KMS-11 (cell line): ENCODE measurements at regions not wholly inside any gene's neighbourhood (a gene's known extent, or its start where the extent isn't known, plus 50 kb on each side); places are given as distances from the start of the nearest gene placed in this dataset.
A peak's percentile ranks its signal among the peaks of the same experiment; 100 is the strongest.

Experiments used
- H2AFZ ChIP-seq: fragments of 200-600 bp; sonication (generic); 2 replicates; pipeline ENCODE4 v1.6.1; 2016; ENCODE audit warnings: antibody characterized with exemption, mixed run types, low read depth
- H3K27ac ChIP-seq: fragments of 200-600 bp; sonication (generic); 2 replicates; pipeline ENCODE4 v1.6.1; 2016; ENCODE audit warnings: mild to moderate bottlenecking, mixed run types
- H3K27me3 ChIP-seq: fragments of 200-600 bp; sonication (generic); 2 replicates; pipeline ENCODE4 v1.6.1; 2017; ENCODE audit warnings: mild to moderate bottlenecking, low read depth, mixed run types, moderate library complexity; ENCODE audit not compliant: insufficient read depth
- H3K36me3 ChIP-seq: fragments of 200-600 bp; sonication (generic); 2 replicates; pipeline ENCODE4 v1.6.1; 2017; ENCODE audit warnings: mild to moderate bottlenecking, mixed run types; ENCODE audit not compliant: insufficient read depth
- H3K4me1 ChIP-seq: fragments of 200-600 bp; sonication (generic); 2 replicates; pipeline ENCODE4 v1.6.1; 2016; ENCODE audit warnings: mild to moderate bottlenecking, low read depth, mixed run types; ENCODE audit not compliant: poor library complexity, severe bottlenecking
- H3K4me2 ChIP-seq: fragments of 200-600 bp; sonication (generic); 2 replicates; pipeline ENCODE4 v1.7.0; 2016; ENCODE audit warnings: mild to moderate bottlenecking, mixed run types
- H3K4me3 ChIP-seq: fragments of 200-600 bp; sonication (generic); IDR thresholded peaks from 2 replicates; pipeline ENCODE4 v1.6.1; 2017; ENCODE audit warnings: low read depth, low read length, mixed read lengths; ENCODE audit not compliant: insufficient read depth
- H3K79me2 ChIP-seq: fragments of 200-600 bp; sonication (generic); 2 replicates; pipeline ENCODE4 v1.6.1; 2016; ENCODE audit warnings: low read depth, mixed run types; ENCODE audit not compliant: insufficient read depth
- H3K9ac ChIP-seq: fragments of 200-600 bp; sonication (generic); 2 replicates; pipeline ENCODE4 v1.6.1; 2016; ENCODE audit warnings: mild to moderate bottlenecking, mixed run types
- H4K20me1 ChIP-seq: fragments of 200-600 bp; sonication (generic); 2 replicates; pipeline ENCODE4 v1.6.1; 2016; ENCODE audit warnings: mild to moderate bottlenecking, mixed run types; ENCODE audit not compliant: insufficient read depth
- CTCF ChIP-seq: fragments of 200-600 bp; sonication (generic); conservative IDR thresholded peaks from 2 replicates; pipeline ENCODE4 v1.6.1; 2017; ENCODE audit warnings: low read depth, mild to moderate bottlenecking, antibody characterized with exemption, low read length, moderate library complexity, mixed read lengths

DNA sequence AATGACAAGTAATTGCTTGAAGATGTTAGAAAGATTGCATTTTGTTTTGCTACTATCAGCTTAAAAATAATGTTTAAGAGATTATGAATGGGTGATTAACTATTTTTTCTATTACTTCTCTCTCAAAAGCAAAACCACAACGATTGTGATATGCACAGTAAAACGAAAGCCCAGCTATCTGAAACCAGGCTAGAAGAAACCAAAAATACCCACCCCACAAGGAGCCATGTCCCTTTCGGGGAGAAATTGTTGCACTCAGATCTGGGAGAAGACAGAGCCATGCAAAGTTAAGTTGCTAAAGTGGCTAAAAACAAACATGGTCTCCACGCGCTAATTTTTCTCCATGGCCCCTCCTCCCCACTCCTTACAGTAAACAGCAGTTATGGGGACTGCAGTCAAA lies 173.6 kb downstream of the RPS24 start:
- H3K27ac ChIP-seq = peak overlapping the region; percentile 40; the same call in 1 of the 2 replicates
- no peak overlapping the region for H3K4me3 ChIP-seq
- peaks cover 16% of the 10 kb centered on the region for H3K4me1 ChIP-seq
- peak overlapping the region; percentile 13; the same call in 1 of the 2 replicates for H3K9ac ChIP-seq
- no peaks in the 10 kb centered on the region for H3K79me2 ChIP-seq
- H3K4me2 ChIP-seq = peak overlapping the region; percentile 81
- no peaks in the 10 kb centered on the region for H4K20me1 ChIP-seq
- H3K36me3 ChIP-seq = no peaks in the 10 kb centered on the region
- H3K27me3 ChIP-seq = no peaks in the 10 kb centered on the region
- H2AFZ ChIP-seq = peak overlapping the region; percentile 67; the same call in 1 of the 2 replicates
- TF ChIP-seq CTCF = no peak

DNA sequence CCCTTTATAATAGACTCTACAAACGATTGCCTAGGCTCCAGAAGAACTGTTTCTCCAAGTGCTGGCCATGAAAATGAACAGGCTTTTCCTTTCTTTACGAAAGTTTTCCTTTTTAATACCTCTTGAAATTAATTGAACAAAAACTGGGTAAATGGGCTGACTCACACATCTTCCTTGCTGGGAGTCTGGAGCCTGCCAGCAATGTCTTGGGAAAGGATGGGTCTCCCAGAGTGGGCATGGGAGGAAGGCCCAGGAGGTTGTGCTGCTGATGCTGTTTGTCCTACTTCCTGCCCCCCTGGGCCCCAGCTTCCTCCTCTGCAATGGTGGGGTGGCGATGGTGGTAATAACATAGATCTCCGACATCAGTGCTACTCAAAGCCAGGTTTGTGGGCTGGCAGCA lies 174.1 kb downstream of the RPS24 start:
- Histone ChIP-seq H3K4me1 (peaks cover 16% of the 10 kb centered on the region), H3K9ac (0 out of 2 replicates have a peak overlapping the region, but pooled peaks have one; percentile 13), H3K79me2 (no peaks in the 10 kb centered on the region), H4K20me1 (no peaks in the 10 kb centered on the region), H3K4me2 (peak overlapping the region; percentile 81), H2AFZ (peak overlapping the region; percentile 67; the same call in 1 of the 2 replicates), H3K27ac (peak overlapping the region; percentile 40; the same call in 1 of the 2 replicates), H3K27me3 (no peaks in the 10 kb centered on the region), H3K4me3 (no peak overlapping the region), H3K36me3 (no peaks in the 10 kb centered on the region)
- no peak for TF ChIP-seq CTCF

- TF ChIP-seq CTCF = no peak
- H3K4me3 ChIP-seq = no peak overlapping the region
- H4K20me1 ChIP-seq = no peaks in the 10 kb centered on the region
- no peaks in the 10 kb centered on the region for H3K27me3 ChIP-seq
- H3K4me2 ChIP-seq = no peak overlapping the region
- H3K9ac ChIP-seq = no peak overlapping the region
- peaks cover 16% of the 10 kb centered on the region for H3K4me1 ChIP-seq
- H2AFZ ChIP-seq = no peak overlapping the region
- no peak overlapping the region for H3K27ac ChIP-seq
- H3K36me3 ChIP-seq = no peaks in the 10 kb centered on the region
- H3K79me2 ChIP-seq = no peaks in the 10 kb centered on the region
Measured at GRCh38 chr10:78209970-78210369, 176.3 kb downstream of the RPS24 start.

DNA sequence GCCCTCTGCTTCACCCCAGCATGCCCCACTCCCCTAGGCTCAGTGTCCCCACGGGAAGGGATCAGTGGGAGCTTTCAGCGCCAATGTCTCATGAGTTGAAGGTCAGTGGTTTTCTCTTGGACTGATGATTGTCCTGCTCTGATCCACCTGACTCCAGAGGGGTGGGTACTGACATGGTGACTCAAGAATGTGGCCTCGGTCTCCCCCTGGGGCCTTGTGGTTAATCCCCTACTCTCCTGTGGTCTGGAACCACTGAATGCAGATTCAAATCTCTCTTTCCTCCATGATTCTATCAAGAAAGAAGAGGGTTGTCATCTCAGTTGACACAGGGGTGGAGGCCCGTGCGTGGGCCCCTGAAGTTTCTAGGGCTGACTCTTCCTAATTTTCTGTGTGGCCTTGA lies 176.9 kb downstream of the RPS24 start:
- Histone ChIP-seq H3K79me2 (no peaks in the 10 kb centered on the region), H4K20me1 (no peaks in the 10 kb centered on the region), H3K27me3 (no peaks in the 10 kb centered on the region), H3K9ac (no peak overlapping the region), H3K4me2 (no peak overlapping the region), H3K36me3 (no peaks in the 10 kb centered on the region), H2AFZ (no peak overlapping the region), H3K27ac (no peak overlapping the region), H3K4me3 (no peak overlapping the region), H3K4me1 (peaks cover 16% of the 10 kb centered on the region)
- TF ChIP-seq CTCF = no peak
